ENCODE measurements at regions not wholly inside any gene's neighbourhood (a gene's known extent, or its start where the extent isn't known, plus 50 kb on each side); places are given as distances from the start of the nearest gene placed in this dataset.

DNA sequence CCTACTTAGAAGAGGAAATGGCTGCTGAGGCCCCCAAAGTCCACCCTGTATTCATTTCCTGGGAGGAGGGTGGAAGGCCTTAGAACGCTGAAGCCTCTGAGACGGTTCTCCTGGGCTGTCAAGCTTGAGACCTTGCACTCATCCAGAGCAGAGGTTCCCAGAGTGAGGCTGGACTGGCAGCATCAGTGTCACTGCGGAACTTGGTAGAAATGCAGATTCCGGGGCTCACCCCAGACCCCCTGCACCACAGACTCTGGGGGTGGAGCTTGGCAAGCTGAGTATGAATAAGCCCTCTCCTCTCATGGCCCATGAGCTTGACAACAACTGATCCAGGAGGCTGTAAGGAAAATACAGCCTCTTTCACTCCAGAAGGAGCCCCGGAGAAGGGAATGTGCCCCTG is 218.3 kb downstream of the IRF8 start:
- no peaks in the 10 kb centered on the region for H4K20me1 ChIP-seq (replicated peaks; ENCODE audit: control insufficient read depth, extremely low read depth, insufficient read depth, low read length)
- peaks cover 2 to 4% of the 10 kb centered on the region in 2 experiments for H3K27me3 ChIP-seq (ENCODE audit: control insufficient read depth in 2 of 2, insufficient read depth in 2 of 2, low read length in 2 of 2)
- intact Hi-C loops (cut with micrococcal nuclease) (no loop called here), dilution Hi-C loops (cut with MboI; ENCODE audit: extremely low pct_ligation_motif_present, low sequenced_read_pairs) (no loop called here)
- H3K9ac ChIP-seq (replicated peaks; ENCODE audit: extremely low read depth, insufficient read depth, low read length) = no peak overlapping the region
- H3K4me3 ChIP-seq (replicated peaks in 1 of 3; ENCODE audit: insufficient read depth in 1 of 3, low read depth in 1 of 3, low read length in 3 of 3) = no peak overlapping the region
- H2AFZ ChIP-seq (ENCODE audit: low read depth, low read length) = no peak overlapping the region
- DNase-seq (ENCODE audit: low read depth, low spot score) (no peak), FAIRE-seq (no peak)
- ChIA-PET POLR2A (no interaction called here), CTCF (no interaction called here)
- H3K36me3 ChIP-seq (ENCODE audit: control insufficient read depth in 2 of 2, extremely low read depth in 1 of 2, insufficient read depth in 2 of 2, low read length in 2 of 2) = no peaks in the 10 kb centered on the region
- no peaks in the 10 kb centered on the region for H3K9me1 ChIP-seq (replicated peaks; ENCODE audit: control insufficient read depth, extremely low read depth, insufficient read depth, low read length)
- no peak overlapping the region for H3K27ac ChIP-seq (ENCODE audit: insufficient read depth, low read depth, low read length)
- BruUV-seq (replicated peaks) = no TSS peak
- TF ChIP-seq, protein P1, sequence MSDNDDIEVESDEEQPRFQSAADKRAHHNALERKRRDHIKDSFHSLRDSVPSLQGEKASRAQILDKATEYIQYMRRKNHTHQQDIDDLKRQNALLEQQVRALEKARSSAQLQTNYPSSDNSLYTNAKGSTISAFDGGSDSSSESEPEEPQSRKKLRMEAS (IDR thresholded peaks at IDR 0.05; ENCODE audit: insufficient read depth, insufficient read length) = no peak
- TF ChIP-seq EZH2 (IDR thresholded peaks at IDR 0.05; ENCODE audit: borderline replicate concordance, low read depth, low read length, severe bottlenecking) = no peak
- H3K4me1 ChIP-seq (ENCODE audit: control insufficient read depth, extremely low read depth, insufficient read depth, low read length) = no peaks in the 10 kb centered on the region
- no peak overlapping the region for H3K4me2 ChIP-seq (ENCODE audit: insufficient read depth, low read length)
- no peaks in the 10 kb centered on the region for H3K79me2 ChIP-seq (ENCODE audit: control insufficient read depth, insufficient read depth, low read length)
- no peaks in the 10 kb centered on the region for H3K9me3 ChIP-seq (replicated peaks; ENCODE audit: control insufficient read depth, insufficient read depth, low read length)

DNA sequence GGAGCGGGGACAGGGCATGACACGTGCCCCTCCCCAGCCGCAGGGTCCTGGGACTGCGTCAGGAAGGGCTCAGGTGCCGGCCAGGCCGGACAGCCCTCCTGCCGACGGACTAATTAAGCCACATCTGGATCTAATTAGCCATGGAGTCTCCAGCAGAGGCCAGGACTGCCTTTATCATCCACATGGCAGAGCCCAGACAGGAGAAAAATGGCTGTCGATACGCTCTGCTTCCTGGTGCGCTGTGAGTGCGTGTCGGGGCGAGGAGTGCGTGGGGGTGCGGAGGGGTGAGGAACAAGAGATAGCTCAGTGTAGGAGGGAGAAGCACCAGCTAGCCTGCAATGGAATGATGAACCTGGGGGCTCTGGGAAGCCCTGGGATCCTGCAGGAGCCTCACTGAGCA is 218.8 kb downstream of the IRF8 start:
- CTCF ChIA-PET = no interaction called here
- intact Hi-C loops (cut with micrococcal nuclease) = no loop called here
- no peaks in the 10 kb centered on the region for H3K9me3 ChIP-seq (replicated peaks; ENCODE audit: control insufficient read depth, insufficient read depth, low read length)
- TF ChIP-seq, protein P1 (IDR thresholded peaks at IDR 0.05; ENCODE audit: insufficient read depth, insufficient read length) = no peak
- TF ChIP-seq FOS (IDR thresholded peaks at IDR 0.05; ENCODE audit: borderline replicate concordance, insufficient read depth, low read length) = no peak
- no peak for TF ChIP-seq MYC (IDR thresholded peaks at IDR 0.05; ENCODE audit: low read depth, low read length)
- TF ChIP-seq POLR2A (IDR thresholded peaks at IDR 0.05; ENCODE audit: low read depth, low read length) = no peak
- no peak for TF ChIP-seq EZH2 (IDR thresholded peaks at IDR 0.05; ENCODE audit: borderline replicate concordance, low read depth, low read length, severe bottlenecking)
- TF ChIP-seq POLR2AphosphoS5 (IDR thresholded peaks at IDR 0.05; ENCODE audit: insufficient read depth, low read depth, low read length) = no peak
- TF ChIP-seq GATA2 (IDR thresholded peaks at IDR 0.05; ENCODE audit: insufficient read depth, insufficient read length, low read depth, low read length) = no peak
- dilution Hi-C loops (cut with MboI; ENCODE audit: extremely low pct_ligation_motif_present, low sequenced_read_pairs) = no loop called here
- no peak overlapping the region for H2AFZ ChIP-seq (ENCODE audit: low read depth, low read length)
- H4K20me1 ChIP-seq (replicated peaks; ENCODE audit: control insufficient read depth, extremely low read depth, insufficient read depth, low read length) = no peaks in the 10 kb centered on the region
- no TSS peak for BruUV-seq (replicated peaks)
- POLR2A ChIA-PET = no interaction called here
- no peaks in the 10 kb centered on the region for H3K4me1 ChIP-seq (ENCODE audit: control insufficient read depth, extremely low read depth, insufficient read depth, low read length)
- no peak overlapping the region for H3K9ac ChIP-seq (replicated peaks; ENCODE audit: extremely low read depth, insufficient read depth, low read length)
- no peak for DNase-seq (ENCODE audit: low read depth, low spot score)
- no peaks in the 10 kb centered on the region for H3K9me1 ChIP-seq (replicated peaks; ENCODE audit: control insufficient read depth, extremely low read depth, insufficient read depth, low read length)
- peaks cover 2 to 4% of the 10 kb centered on the region in 2 experiments for H3K27me3 ChIP-seq (ENCODE audit: control insufficient read depth in 2 of 2, insufficient read depth in 2 of 2, low read length in 2 of 2)
- no peak for FAIRE-seq
- no peak overlapping the region for H3K4me3 ChIP-seq (replicated peaks in 1 of 3; ENCODE audit: insufficient read depth in 1 of 3, low read depth in 1 of 3, low read length in 3 of 3)
- no peaks in the 10 kb centered on the region for H3K79me2 ChIP-seq (ENCODE audit: control insufficient read depth, insufficient read depth, low read length)
- H3K27ac ChIP-seq (ENCODE audit: insufficient read depth, low read depth, low read length) = no peak overlapping the region
- H3K4me2 ChIP-seq (ENCODE audit: insufficient read depth, low read length) = no peak overlapping the region
- no peaks in the 10 kb centered on the region for H3K36me3 ChIP-seq (ENCODE audit: control insufficient read depth in 2 of 2, extremely low read depth in 1 of 2, insufficient read depth in 2 of 2, low read length in 2 of 2)

Data from endothelial cell of umbilical vein (primary cell).